Adrenal gland (tissue), 9 donors: ENCODE measurements at regions not wholly inside any gene's neighbourhood (a gene's known extent, or its start where the extent isn't known, plus 50 kb on each side); places are given as distances from the start of the nearest gene placed in this dataset.
"Not testable (repeated sequence)": the region's sequence is repeated elsewhere in the genome, so short reads cannot be mapped to it uniquely, and the experiment has no call there.

Experiments
- DNase-seq, 7 donors: peaks; one replicate each; pipeline ENCODE4 v3.0.0-alpha.2; 2019 to 2020
- H3K27ac ChIP-seq, 5 donors: fragments of 200-600 bp; sonication (generic) in 4 of 5; 1 replicate in 3 of 5; 2 replicates in 2 of 5; pipeline versions ENCODE4 v1.5.1 to v1.8.0; 2016 to 2020; ENCODE audit warnings: mild to moderate bottlenecking in 1 of 5
- H3K27me3 ChIP-seq: fragments of 200-600 bp; 2 replicates; pipeline ENCODE4 v1.8.0; 2021
- H3K36me3 ChIP-seq, 2 donors: fragments of 200-600 bp; replicated peaks in 1 of 2; 1 replicate in 1 of 2; 2 replicates in 1 of 2; pipeline versions ENCODE4 v1.5.1 to v1.8.0; 2018 to 2022
- H3K4me1 ChIP-seq, 2 donors: fragments of 200-600 bp; replicated peaks in 1 of 2; 1 replicate in 1 of 2; 2 replicates in 1 of 2; pipeline versions ENCODE4 v1.5.1 to v1.8.0; 2018 to 2021
- H3K4me3 ChIP-seq, 4 donors: fragments of 200-600 bp; sonication (generic) in 3 of 4; one replicate each; pipeline ENCODE4 v1.5.1; 2016 to 2018
- H3K9me3 ChIP-seq, 3 donors: fragments of 200-600 bp; sonication (generic) in 1 of 3; replicated peaks in 1 of 3; 1 replicate in 2 of 3; 2 replicates in 1 of 3; pipeline versions ENCODE4 v1.5.1 to v1.8.0; 2016 to 2021
- CTCF ChIP-seq, 6 experiments: fragments of 450-650 bp in 4 of 6; fragments of 200-600 bp in 2 of 6; sonication (generic) in 1 of 6; IDR thresholded peaks; 1 replicate in 5 of 6; 2 replicates in 1 of 6; pipeline versions ENCODE4 v1.5.1 to v1.8.0; 2016 to 2021; ENCODE audit warnings: antibody characterized with exemption in 6 of 6, mild to moderate bottlenecking in 2 of 6, moderate library complexity in 1 of 6
- POLR2A ChIP-seq, 2 donors: fragments of 450-650 bp; IDR thresholded peaks; one replicate each; pipeline ENCODE4 v1.6.1; 2017; ENCODE audit warnings: antibody characterized with exemption in 2 of 2, mild to moderate bottlenecking in 2 of 2, moderate library complexity in 1 of 2
- WGBS, 4 donors: extraction: QIAGEN DNeasy Blood & Tissue Kit in 2 of 4; methylation state at CpG; one replicate each; pipeline versions ENCODE4 v1.1.5 to v1.1.7; 2013 to 2017; 5-methylcytosine and 5-hydroxymethylcytosine counted together
- intact Hi-C, 2 donors: fragments of 100-400 bp; cut with DNase I; formaldehyde crosslinking; loops; one replicate each; pipeline versions ENCODE4 v1.14.1 to v1.15.0; 2022 to 2023
- donor health status: healthy with polysubstance abuse.
- donor health status: Bipolar disorder and iron deficiency.
- donor health status: DM: yes; HTN: yes; CAD: no.
- donor health status: DM: no; HTN: no; CAD: no.
- donor health status: DM: no; HTN: no; CAD: no.

GRCh38 chr3:65262548-65262947 lies 574.7 kb upstream of the ADAMTS9 start:
- no peaks in the 10 kb centered on the region for H3K4me1 ChIP-seq
- no peak for DNase-seq
- no peaks in the 10 kb centered on the region for H3K27me3 ChIP-seq
- no peak overlapping the region for H3K4me3 ChIP-seq
- 62 to 76% (median 73%) methylated on average over 5 of the region's 5 CpGs for WGBS, 4 donors
- intact Hi-C loops: no loop called here
- no peak overlapping the region for H3K27ac ChIP-seq
- no peak for TF ChIP-seq CTCF (IDR thresholded peaks at IDR 0.05)
- TF ChIP-seq POLR2A (IDR thresholded peaks at IDR 0.05): no peak
- H3K9me3 ChIP-seq: no peaks in the 10 kb centered on the region
- no peaks in the 10 kb centered on the region for H3K36me3 ChIP-seq

- intact Hi-C loops: no loop called here
- Histone ChIP-seq H3K27me3 (no peaks in the 10 kb centered on the region), H3K9me3 (no peaks in the 10 kb centered on the region), H3K36me3 (no peaks in the 10 kb centered on the region), H3K27ac (no peak overlapping the region), H3K4me1 (no peaks in the 10 kb centered on the region), H3K4me3 (no peak overlapping the region)
- no peak for DNase-seq
- TF ChIP-seq POLR2A (IDR thresholded peaks at IDR 0.05): no peak
- TF ChIP-seq CTCF (IDR thresholded peaks at IDR 0.05): no peak
- 6 to 63% (median 39%) methylated on average over 1 of the region's 1 CpG for WGBS, 4 donors
Measured at GRCh38 chr3:65259946-65260345, 572.1 kb upstream of the ADAMTS9 start.

GRCh38 chr3:65252914-65253313 lies 565.1 kb upstream of the ADAMTS9 start:
- H3K4me1 ChIP-seq, DNase-seq, H3K27me3 ChIP-seq, H3K27ac ChIP-seq, intact Hi-C loops, H3K4me3 ChIP-seq, H3K9me3 ChIP-seq, H3K36me3 ChIP-seq: not testable (repeated sequence)
- 78 to 89% (median 81%) methylated on average over 3 of the region's 3 CpGs for WGBS, 4 donors

- intact Hi-C loops: no loop called here
- Histone ChIP-seq H3K36me3 (no peaks in the 10 kb centered on the region), H3K27me3 (no peaks in the 10 kb centered on the region), H3K9me3 (no peaks in the 10 kb centered on the region), H3K27ac (no peak overlapping the region), H3K4me3 (no peak overlapping the region), H3K4me1 (no peaks in the 10 kb centered on the region)
- DNase-seq: no peak
- no peak for TF ChIP-seq POLR2A (IDR thresholded peaks at IDR 0.05)
- TF ChIP-seq CTCF (IDR thresholded peaks at IDR 0.05): no peak
Measured at GRCh38 chr3:65252266-65252665, 564.5 kb upstream of the ADAMTS9 start.

- no peaks in the 10 kb centered on the region for H3K27me3 ChIP-seq
- no peak for TF ChIP-seq CTCF (IDR thresholded peaks at IDR 0.05)
- no peak for TF ChIP-seq POLR2A (IDR thresholded peaks at IDR 0.05)
- intact Hi-C loops: no loop called here
- H3K4me1 ChIP-seq: peaks cover 0 to 4% of the 10 kb centered on the region in 2 donors
- 79 to 87% (median 82%) methylated on average over 2 of the region's 2 CpGs for WGBS, 4 donors
- no peaks in the 10 kb centered on the region for H3K9me3 ChIP-seq
- no peaks in the 10 kb centered on the region for H3K36me3 ChIP-seq
- no peak for DNase-seq
- no peak overlapping the region for H3K4me3 ChIP-seq
- H3K27ac ChIP-seq: no peak overlapping the region
Measured at GRCh38 chr3:65251375-65251774, 563.6 kb upstream of the ADAMTS9 start.
